HG02884 (cell line): ENCODE measurements at regions not wholly inside any gene's neighbourhood (a gene's known extent, or its start where the extent isn't known, plus 50 kb on each side); places are given as distances from the start of the nearest gene placed in this dataset.
"Not testable (repeated sequence)": the region's sequence is repeated elsewhere in the genome, so short reads cannot be mapped to it uniquely, and the experiment has no call there.

ENCODE experiments used
- ATAC-seq: cut with Tn5 transposase; IDR thresholded peaks from one replicate; pipeline ENCODE4 v1.9.1; 2021; ENCODE audit warnings: mild to moderate bottlenecking, moderate library complexity; ENCODE audit not compliant: unreplicated experiment

DNA sequence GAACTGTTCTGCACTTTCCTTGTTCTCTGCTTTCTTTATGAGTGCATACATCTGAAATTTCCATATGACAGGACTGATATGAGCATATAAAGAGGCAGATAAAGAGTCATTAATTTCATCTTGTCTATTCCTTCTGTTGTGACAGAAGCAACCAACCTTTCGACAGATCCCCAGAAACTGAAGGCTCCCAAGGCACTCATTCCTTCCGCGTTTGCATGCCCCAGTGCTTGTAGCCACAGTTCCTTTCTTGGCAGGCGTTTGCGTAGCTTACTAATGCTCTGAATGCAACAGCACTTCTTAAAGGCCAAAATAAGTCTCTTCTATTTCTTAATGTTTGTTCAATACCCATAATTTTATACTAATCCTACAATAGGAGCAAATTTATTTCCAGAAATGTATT, 94.0 kb upstream of the TBL1X start:
- no peak for ATAC-seq

DNA sequence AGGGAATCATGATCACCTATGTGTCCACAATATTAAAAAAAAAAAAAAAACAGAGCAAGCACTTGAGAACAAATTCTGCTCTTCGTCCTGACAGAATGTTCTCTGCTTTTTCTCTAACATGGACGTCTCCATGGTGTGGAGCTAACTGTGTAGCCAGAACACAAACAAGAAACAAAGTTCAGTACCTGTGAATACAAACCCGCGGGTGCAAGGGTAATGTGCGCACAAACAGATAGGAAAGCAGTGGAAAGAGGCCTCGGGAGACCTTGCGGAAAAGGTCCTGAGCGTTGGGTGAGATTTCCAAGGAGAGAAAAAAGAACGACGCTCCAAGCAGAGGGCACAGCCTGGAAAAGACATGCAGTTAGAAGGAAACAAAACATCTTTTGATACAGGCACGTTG, 92.0 kb upstream of the TBL1X start:
- ATAC-seq = no peak

DNA sequence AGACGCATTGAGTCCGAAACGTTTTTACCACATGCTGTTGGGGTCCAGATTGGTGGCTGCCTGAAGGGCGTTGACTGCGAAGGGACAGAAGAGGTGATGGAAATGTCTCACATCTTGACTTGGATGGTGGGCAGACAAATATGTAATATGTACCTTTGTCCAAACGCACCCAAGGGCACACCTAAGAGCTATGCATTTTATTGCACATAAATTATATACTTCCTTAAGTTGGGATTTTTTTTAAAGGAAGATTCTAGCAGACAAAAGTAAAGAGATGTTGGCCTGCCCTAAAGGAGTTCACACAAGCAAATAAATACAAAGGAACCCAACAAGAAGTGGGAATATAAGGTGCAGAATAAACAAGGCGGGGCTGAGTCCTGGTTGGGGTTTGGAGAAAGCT, 91.1 kb upstream of the TBL1X start:
- no peak for ATAC-seq

DNA sequence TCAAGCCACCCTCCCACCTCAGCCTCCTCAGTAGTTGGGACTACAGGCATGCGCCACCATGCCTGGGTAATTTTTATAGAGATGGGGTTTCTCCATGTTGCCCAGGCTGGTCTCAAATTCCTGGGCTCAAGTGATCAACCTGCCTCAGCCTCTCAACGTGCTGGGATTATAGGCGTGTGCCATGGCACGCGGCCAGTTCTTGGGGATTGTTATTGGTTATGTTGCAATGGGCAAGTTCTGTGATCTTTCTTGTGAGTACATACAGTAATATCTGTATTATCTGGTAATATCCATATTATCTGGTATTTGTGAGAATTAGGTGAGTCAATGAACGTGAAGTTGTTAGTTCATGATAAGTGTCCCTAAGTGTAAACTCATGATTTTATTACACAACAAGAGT, 90.3 kb upstream of the TBL1X start:
- ATAC-seq = no peak

DNA sequence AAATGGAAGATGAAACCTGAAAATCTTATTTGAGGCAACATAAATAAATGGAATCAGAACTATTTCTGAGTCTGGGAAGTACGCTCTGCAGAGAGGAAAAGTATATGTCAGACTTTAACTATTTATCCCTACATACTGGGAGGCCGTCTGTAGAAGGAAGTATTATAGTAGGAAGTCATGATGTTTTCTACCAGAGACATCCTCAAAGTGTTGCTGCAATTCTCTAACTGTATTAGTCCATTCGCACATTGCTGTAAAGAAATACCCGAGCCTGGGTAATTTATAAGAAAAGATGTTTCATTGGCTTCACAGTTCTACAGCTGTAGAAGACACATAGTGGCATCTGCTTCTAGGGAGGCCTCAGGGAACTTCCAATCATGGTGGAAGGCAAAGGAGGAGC, 88.7 kb upstream of the TBL1X start:
- no peak for ATAC-seq

DNA sequence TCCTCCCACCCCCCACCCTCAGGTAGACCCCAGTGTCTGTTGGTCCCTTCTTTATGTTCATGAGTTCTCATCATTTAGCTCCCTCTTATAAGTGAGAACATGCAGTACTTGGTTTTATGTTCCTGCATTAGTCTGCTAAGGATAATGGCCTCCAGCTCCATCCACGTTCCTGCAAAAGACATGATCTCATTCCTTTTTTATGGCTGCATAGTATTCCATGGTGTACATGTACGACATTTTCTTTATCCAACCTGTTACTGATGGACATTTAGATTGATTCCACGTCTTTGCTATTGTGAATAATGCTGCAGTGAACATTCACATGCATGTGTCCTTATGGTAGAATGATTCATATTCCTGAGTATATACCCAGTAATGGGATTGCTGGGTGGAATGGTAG, 87.6 kb upstream of the TBL1X start:
- ATAC-seq = not testable (repeated sequence)

DNA sequence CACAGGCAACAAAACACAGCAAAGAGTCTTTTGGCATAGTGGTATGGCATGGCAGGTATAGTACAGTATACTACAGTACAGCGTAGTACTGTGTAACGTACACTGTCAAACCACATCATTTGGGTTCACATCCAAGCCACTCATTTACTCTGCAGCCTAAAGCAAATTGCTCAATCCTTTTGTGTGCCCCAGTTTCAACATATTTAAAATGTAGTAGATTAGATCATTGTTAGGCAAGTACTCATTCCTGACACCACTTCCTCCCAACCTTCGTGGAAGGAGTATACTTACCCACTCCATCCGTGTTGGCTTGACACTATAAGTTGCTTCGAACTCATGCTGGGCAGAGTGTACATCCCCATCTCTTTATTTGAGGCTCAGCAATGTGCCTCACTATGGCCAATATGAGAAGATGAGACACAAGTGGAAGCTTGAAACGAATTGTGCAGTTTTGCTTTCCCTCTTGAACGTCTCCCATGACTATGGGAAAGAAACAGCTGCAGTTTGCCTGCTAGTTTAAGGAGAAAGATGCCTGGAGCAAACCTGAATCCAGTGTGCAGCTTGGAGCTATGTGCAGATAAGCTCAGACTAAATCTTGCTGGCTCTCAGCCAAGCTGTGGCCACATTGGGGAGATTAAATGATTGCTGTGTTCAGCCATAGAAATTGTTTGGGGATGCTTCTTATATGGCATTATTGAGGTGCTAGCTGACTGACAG, 85.7 kb upstream of the TBL1X start:
- no peak for ATAC-seq

DNA sequence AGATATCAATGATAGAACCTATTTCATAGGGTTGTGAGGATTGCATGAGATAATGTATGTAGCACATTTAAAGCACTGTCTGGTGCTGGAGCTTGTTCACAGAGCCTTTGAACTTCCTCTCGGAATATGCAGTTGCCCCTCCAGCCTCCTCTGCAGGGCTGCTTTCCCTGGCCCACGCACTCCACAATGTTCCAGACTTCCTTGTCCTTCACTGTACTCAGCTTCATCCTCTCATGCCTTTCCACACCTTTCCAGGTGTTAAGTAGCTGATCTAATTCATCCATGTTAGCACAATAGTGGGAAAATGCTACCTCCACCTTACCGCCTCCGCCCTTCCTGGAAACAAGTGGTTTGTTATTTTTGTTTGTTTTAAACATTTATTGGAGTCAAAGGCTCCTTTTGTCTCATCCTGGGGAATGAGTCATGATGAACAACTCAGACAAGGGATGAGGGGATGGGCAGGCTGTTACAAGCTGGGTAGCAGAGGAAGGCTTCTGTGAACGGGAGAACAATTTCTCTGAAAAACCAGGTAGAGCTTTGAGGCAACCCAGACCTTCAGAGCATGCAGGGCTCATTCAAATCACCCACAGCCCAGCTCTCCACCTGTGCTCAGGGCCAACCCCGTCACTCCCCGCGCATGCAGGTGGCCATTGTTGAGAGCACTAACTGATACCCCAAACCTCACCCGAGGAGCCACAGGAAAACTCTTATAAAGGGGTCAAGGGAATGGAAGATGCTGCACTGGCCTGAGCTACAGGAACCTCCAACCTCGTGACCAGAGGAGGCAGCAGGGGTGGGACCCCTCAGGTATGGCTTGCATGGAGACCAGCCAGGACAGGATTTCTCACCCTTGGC, 84.9 kb upstream of the TBL1X start:
- ATAC-seq = no peak

DNA sequence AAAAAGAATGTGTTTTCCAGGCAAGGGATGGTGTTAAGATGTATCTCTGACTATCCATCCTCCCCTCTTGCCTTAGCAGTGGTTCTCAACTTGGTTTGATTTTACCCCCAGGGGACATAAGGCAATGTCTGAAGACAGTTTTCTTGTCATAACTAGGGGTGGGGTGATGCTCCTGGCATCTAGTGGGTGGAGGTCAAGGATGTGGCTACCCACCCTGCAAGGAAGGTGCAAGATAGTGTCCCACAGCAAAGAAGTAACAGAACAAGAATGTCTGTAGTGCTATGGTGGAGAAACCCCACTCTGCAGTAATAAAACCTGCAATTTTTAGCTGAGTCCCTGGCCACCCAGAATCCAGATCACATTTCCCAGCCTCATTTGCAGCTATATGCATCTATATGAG, 81.2 kb upstream of the TBL1X start:
- ATAC-seq = no peak

DNA sequence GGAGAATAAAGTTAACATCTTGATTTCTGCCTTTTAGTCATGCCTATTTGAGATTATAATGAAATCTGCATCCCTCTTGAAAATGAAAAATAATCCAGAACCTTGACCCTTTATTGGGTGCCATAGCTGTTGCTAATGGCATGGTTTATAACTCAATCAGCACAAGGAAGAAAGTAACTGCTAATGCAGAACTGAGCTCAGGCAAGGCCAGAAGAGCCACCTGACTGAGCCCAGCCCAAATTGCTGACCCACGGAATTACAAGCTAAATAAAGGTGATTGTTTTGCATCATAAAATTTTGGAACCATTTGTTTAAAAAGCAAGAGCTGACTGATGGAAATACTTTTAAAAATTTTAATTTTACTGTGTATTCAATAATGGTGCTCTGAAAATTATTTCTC, 76.4 kb upstream of the TBL1X start:
- ATAC-seq = no peak

DNA sequence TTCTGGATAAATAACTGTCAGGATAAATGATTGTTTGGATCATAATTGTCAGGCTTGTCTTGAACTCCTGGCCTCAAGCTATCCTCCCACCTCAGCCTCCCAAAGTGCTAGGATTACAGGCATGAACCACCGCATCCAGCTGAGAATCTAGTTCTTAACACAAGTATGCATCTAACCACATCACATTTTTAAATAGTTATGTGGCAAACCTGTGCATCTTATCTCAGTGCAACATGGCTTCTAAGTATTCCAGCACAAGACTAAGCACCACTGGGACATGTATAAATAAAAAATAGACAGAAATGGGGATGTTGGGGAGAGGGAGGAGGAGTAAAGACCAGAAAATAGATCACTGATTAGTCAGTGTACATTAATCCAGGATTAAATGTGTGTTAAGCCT, 74.7 kb upstream of the TBL1X start:
- no peak for ATAC-seq

DNA sequence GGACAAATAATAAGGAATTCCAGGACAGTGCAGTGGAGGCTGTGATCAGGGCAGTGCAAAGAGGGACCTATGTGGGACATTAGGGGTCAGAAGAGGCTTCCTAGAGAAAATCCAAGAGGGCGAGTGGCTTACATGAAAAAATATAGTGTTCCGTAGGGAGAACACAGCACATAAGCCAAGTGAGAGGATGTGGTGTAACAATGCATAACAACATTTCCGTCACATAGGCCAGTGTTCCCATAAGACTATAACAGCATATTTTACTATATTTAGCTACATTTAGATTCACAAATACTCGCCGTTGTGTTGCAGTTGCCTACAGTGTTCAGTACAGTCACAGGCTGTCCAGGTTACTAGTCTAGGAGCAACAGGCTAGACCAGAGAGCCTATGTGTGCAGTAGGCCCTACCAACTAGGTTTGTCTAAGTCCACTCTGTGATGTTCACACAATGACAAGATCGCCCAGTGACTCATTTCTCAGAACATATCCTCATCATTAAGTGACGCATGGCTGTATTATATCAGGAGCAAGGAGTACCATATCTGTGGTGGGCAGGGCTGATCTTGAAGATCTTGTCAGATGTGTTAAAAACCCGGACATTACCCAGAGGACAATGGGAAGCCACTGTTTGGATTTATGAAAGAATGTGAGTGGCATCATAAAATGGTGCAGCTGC, 74.0 kb upstream of the TBL1X start:
- no peak for ATAC-seq

DNA sequence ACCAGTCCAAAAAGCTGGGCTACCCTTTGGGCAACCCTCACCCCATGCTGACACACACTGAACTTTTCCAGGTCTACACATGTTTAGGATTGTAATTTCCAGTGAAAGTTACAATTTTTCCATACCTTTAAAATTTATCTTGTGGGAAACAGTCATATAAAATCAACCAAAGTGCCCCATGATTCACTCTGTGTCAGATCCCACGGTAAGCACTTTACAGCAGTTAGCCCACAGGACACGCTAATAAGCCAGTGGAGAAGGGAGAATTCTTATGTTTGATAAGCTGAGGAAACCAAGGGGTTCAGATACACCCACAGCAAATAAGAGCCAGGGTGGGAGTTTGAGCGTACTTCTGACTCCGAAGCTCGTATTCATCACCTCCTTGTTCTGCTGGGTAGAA, 72.4 kb upstream of the TBL1X start:
- no peak for ATAC-seq

DNA sequence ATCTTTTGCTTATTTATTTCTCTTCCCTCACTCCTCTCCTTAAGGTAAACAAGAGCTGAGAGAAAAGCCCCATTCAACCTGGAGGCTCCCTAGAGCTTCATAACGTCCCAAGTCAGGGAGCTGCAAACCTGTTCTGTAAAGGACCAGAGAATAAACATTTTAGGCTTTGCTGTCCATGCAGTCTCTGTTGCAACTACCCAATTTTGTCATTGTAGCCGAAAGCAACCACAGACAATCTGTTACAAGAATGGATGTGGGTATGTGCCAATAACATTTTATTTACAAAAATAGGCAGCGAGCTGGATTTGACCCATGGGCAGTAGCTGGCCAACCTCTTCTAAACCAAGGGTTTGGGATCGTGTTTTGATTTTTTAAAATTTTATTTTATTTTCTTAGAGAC, 71.3 kb upstream of the TBL1X start:
- ATAC-seq = no peak

DNA sequence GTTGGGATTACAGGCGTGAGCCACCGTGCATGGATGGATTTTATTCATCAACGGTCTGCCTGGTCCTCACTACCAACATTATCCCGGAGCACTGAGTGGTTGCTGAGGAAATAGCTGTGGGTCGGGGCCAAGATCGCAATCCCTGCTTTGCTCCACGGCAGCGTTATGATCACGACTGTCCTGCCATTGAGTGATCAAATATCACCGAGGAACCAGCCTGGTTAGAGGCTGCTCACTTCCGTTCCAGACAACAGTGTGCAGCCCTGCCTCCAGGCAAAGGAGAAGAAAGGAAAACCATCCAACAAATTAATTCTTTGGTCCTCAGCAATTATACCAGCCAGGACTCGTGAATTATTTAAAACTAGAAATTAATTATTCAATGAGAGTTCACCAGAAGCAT, 70.6 kb upstream of the TBL1X start:
- ATAC-seq = no peak

DNA sequence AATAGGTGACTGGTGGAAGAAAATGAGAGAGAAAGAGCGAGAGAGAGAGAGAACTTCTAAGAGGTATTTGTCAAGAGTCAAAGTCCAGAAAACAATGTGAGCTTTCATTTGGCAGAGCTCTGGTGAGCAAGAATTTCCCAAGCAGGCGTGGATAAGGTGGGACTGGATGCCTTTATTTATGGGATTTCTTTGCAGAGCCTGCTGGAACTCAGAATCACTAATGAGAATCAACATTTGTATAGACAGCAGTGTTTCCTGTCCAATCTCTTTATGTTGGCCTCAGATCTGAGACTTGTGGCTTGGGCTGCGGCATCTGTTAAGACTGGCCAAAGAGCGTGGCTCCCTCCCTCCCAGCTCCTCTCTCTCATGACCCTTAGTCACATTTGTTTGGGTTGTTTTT, 67.9 kb upstream of the TBL1X start:
- ATAC-seq = no peak

DNA sequence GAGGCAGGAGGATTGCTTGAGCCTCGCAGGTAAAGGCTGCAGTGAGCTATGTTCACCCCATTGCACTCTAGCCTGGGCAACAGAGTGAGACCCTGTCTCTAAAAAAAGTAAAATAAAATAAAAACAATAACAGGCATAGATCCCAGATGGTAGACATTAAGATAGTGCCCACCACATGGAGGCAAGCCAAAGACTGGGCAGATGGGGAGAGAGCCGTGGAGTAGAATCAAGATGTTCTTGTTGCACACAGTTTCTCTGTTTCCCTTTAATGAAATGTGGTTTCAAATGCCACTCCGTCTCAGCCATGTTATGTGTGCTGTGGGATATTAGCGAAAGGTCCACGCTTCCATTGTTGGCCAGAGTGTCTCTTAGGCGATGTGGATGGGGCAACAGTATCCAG, 63.8 kb upstream of the TBL1X start:
- no peak for ATAC-seq

DNA sequence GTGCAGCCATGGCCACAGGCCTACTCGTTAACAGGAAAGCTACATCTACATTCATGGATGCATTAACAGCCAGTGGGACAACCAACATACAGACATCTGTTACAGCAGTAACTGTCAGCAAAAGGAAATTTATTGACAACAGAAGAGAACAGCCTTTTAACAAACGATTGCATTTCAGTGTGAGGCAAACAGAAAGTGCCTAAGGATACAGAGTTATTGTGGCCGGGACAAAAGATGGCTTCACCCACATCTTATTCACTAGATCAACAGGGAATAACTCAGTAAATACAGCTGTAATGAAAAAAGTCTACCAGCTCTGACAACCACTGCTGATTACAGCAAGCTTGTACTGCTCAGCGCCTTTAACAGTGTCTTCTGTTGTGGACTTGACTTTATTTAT, 61.5 kb upstream of the TBL1X start:
- no peak for ATAC-seq

DNA sequence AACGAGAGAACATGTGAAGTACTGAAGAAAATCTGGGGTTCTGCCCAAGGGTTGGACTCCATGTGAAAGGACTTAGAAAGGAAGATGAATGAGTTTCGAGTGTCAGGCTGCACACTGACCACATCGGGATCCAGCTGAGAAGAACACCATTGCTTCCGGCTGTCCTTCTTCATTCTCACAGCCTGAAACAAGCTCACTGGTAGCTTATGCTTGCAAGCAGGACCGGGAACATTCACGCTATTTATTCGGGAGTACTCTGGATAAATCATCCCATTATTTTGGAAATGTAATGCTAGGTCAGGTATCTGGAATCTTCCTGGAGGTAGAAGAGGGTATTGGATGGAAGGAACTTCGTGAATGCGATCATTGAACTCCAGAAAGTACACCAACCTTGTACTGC, 59.2 kb upstream of the TBL1X start:
- not testable (repeated sequence) for ATAC-seq

DNA sequence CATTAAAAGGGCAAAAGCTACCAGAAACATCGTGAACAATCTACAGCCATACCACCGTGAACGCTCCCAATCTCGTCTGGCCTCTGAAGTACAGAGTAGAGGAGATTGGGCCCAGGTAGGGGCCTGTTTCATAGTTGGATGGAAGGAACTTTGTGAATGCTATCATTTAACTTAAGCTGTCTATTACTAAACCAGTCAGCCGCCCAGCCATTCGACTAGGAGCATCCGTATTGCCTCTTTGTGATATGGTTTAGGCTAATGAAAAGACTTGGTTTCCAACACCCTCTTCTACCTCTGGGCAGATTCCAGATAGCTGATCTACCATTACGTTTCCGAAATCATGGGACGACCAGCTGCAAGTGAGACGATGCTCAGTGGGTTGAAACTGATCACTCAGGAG, 54.0 kb upstream of the TBL1X start:
- ATAC-seq = not testable (repeated sequence)

DNA sequence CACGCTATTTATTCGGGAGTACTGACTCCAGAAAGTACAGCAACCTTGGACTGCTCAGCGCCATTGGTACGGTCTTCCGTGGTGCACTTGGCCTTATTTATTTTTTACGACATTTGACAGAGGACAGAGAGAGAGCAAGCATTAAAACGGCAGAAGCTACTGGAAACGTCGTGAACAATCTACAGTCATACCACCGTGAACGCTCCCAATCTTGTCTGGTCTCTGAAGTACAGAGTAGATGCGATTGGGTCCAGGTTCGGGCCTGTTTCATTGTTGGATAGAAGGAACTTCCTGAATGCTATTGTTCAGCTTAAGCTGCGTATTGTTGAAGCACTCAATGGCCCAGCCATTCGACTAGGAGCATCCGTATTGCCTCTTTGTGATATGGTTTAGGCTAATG, 53.2 kb upstream of the TBL1X start:
- not testable (repeated sequence) for ATAC-seq

DNA sequence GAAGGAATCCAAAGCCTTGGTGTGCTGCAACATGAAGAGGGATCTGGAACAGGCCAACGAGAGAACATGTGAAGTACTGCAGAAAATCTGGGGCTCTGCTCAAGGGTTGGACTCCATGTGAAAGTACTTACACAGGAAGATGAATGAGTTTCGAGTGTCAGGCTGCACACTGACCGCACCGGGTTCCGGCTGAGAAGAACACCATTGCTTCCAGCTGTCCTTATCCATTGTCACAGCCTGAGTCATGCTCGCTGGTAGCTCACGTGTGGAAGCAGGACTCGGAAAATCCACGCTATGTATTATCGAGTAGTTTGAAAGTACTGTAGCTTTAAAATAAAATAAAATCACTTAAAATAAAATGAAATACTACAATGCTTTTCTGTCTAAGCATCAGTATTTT, 50.4 kb upstream of the TBL1X start:
- ATAC-seq = no peak
